A673 (cell line): ENCODE measurements at regions not wholly inside any gene's neighbourhood (a gene's known extent, or its start where the extent isn't known, plus 50 kb on each side); places are given as distances from the start of the nearest gene placed in this dataset.

Experiments used
- BruUV-seq: library from RNA; stranded (reverse); fragments of 400-500 nt; replicated peaks from 2 replicates; lab custom pipeline; 2021; lab: Mats Ljungman, UMichigan
- CTCF ChIA-PET: fragments of 300-600 bp; sonication (Branson Sonifier 250); formaldehyde crosslinking; loops from one replicate; lab custom pipeline; 2022; ENCODE audit warnings: antibody characterized with exemption; lab: Charles Lee
- POLR2A ChIA-PET: fragments of 300-600 bp; sonication (Branson Sonifier 250); formaldehyde crosslinking; loops from one replicate; lab custom pipeline; 2022; ENCODE audit warnings: antibody characterized with exemption; ENCODE audit not compliant: low non-redundant PET; lab: Charles Lee
- DNase-seq: peaks from one replicate; pipeline ENCODE4 v3.0.0-alpha.2; 2015; ENCODE audit warnings: low spot score
- H3K27ac ChIP-seq: fragments of 200-600 bp; sonication (generic); 2 replicates; pipeline ENCODE4 v1.5.1; 2016; ENCODE audit warnings: mixed run types, low read depth, mild to moderate bottlenecking, mixed read lengths, antibody characterized with exemption, low read length; ENCODE audit not compliant: poor library complexity, severe bottlenecking
- H3K27me3 ChIP-seq: fragments of 200-600 bp; sonication (generic); replicated peaks from 2 replicates; pipeline ENCODE4 v1.6.1; 2017; ENCODE audit warnings: mixed run types, low read depth, mild to moderate bottlenecking, mixed read lengths, antibody characterized with exemption, low read length; ENCODE audit not compliant: insufficient read depth, poor library complexity
- H3K36me3 ChIP-seq: fragments of 200-600 bp; sonication (generic); 2 replicates; pipeline ENCODE4 v1.6.1; 2016; ENCODE audit warnings: mixed run types, mild to moderate bottlenecking, mixed read lengths, antibody characterized with exemption, low read length; ENCODE audit not compliant: insufficient read depth, poor library complexity, severe bottlenecking
- H3K4me1 ChIP-seq: fragments of 200-600 bp; sonication (generic); 2 replicates; pipeline ENCODE4 v1.6.1; 2017; ENCODE audit warnings: mixed run types, mild to moderate bottlenecking, mixed read lengths, antibody characterized with exemption, low read length; ENCODE audit not compliant: insufficient read depth, poor library complexity, severe bottlenecking
- H3K4me3 ChIP-seq: fragments of 200-600 bp; sonication (generic); 2 replicates; pipeline ENCODE4 v1.5.1; 2016; ENCODE audit warnings: low read depth, mixed run types, mild to moderate bottlenecking, mixed read lengths, low read length; ENCODE audit not compliant: poor library complexity, severe bottlenecking
- H3K9me3 ChIP-seq: fragments of 200-600 bp; sonication (generic); 2 replicates; pipeline ENCODE4 v1.6.1; 2016; ENCODE audit warnings: mixed run types, low read depth, mild to moderate bottlenecking, mixed read lengths, antibody characterized with exemption, low read length; ENCODE audit not compliant: poor library complexity, severe bottlenecking
- CTCF ChIP-seq: fragments of 300-800, 200-600 bp; sonication (generic); conservative IDR thresholded peaks from 2 replicates; pipeline ENCODE4 v1.5.1; 2017; ENCODE audit warnings: low read depth, mild to moderate bottlenecking, antibody characterized with exemption, low read length, moderate library complexity, mixed read lengths
- EZH2 ChIP-seq: fragments of 200-600 bp; sonication (generic); IDR thresholded peaks from 2 replicates; pipeline ENCODE4 v1.6.1; 2017; ENCODE audit warnings: borderline replicate concordance, low read depth, mild to moderate bottlenecking, mixed read lengths, antibody characterized with exemption, low read length; ENCODE audit not compliant: poor library complexity, severe bottlenecking
- intact Hi-C: fragments of 100-400 bp; cut with micrococcal nuclease; formaldehyde crosslinking; loops from one replicate; pipeline ENCODE4 v1.10.0; 2022; ENCODE audit not compliant: unreplicated experiment

DNA sequence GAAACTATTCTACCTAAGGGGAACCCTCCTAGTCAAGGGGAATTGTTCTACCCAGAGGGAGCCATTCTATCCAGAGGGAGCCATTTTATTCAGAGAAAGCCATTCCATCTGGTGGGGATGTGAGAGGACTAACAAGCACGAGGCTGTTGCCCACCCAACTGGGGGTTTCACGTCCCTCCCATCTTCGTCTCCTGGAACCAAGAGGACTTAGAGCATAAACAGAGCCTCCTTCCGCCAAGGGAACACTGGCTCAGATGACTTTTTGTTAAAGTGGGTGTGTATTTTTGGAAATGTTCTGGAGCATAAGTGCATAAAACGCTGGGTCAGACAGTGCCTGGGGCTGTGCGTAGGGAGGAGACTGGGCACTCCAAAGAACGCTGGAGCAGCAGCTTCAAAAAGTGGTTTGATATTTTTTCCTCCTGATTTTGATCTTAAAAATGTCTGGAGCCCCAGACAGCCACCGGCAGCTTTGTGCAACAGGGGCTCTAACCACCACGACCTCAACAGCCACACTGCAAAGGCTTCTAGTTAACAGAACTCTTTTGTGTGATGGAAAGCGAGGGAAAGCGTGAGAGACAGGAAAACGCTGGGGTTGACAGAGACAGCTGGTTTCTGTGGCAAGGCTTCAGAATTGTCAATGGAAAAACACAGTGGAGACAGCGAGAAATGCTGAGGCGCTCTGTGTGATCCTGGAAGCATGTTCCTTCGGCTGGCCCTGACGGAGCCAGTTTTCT, 363.6 kb upstream of the CAMK1G start:
- DNase-seq = no peak
- no peaks in the 10 kb centered on the region for H3K4me1 ChIP-seq
- ChIA-PET POLR2A (no interaction called here), CTCF (no interaction called here)
- no peak overlapping the region for H3K4me3 ChIP-seq
- TF ChIP-seq EZH2 (no peak), CTCF (no peak)
- no TSS peak for BruUV-seq
- peaks cover 42% of the 10 kb centered on the region for H3K27me3 ChIP-seq
- no peaks in the 10 kb centered on the region for H3K36me3 ChIP-seq
- intact Hi-C loops = loop anchor here (5.0 kb wide), 1 partner anchor 53 kb away; no protein-coding TSS in a partner anchor
- no peaks in the 10 kb centered on the region for H3K9me3 ChIP-seq
- H3K27ac ChIP-seq = no peak overlapping the region

DNA sequence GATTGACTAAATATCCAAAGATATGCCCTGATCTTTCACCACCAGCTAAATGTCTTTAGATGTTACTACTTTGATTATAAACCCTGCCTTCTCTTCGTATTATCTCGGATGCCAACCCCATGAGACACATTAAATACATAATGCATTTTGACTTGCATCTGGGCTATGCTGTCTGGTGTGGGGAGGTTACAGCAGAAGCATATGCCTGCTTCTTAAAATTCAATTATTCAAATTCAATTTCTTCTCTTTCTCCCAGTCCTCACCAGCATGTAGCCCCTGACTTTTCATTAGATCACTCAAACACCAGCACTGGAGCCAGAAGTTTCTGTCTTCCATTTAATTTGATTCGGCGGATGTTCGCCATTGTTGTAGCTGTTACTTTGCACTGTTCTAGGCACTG, 360.7 kb upstream of the CAMK1G start:
- Histone ChIP-seq H3K27me3 (peaks cover 21% of the 10 kb centered on the region), H3K4me3 (no peak overlapping the region), H3K4me1 (no peaks in the 10 kb centered on the region), H3K36me3 (no peaks in the 10 kb centered on the region), H3K27ac (no peak overlapping the region), H3K9me3 (no peaks in the 10 kb centered on the region)
- no TSS peak for BruUV-seq
- ChIA-PET POLR2A (no interaction called here), CTCF (no interaction called here)
- no peak for DNase-seq
- no peak for TF ChIP-seq EZH2
- TF ChIP-seq CTCF = no peak
- intact Hi-C loops = no loop called here

GRCh38 chr1:209223791-209224190, 359.7 kb upstream of the CAMK1G start:
- Histone ChIP-seq H3K9me3 (no peaks in the 10 kb centered on the region), H3K4me3 (no peak overlapping the region), H3K36me3 (no peaks in the 10 kb centered on the region), H3K27ac (no peak overlapping the region), H3K4me1 (no peaks in the 10 kb centered on the region), H3K27me3 (peaks cover 19% of the 10 kb centered on the region)
- intact Hi-C loops = no loop called here
- TF ChIP-seq EZH2 = no peak
- TF ChIP-seq CTCF = no peak
- DNase-seq = no peak
- CTCF ChIA-PET = no interaction called here
- POLR2A ChIA-PET = no interaction called here
- BruUV-seq = no TSS peak
